HepG2 (cell line): ENCODE measurements at regions not wholly inside any gene's neighbourhood (a gene's known extent, or its start where the extent isn't known, plus 50 kb on each side); places are given as distances from the start of the nearest gene placed in this dataset.

Experiments
- SETDB1 ChIP-seq: sonication (generic); formaldehyde crosslinking; IDR thresholded peaks from 2 replicates; pipeline ENCODE4 v1.5.1; 2020; ENCODE audit warnings: missing genetic modification reagents, mild to moderate bottlenecking, borderline replicate concordance
- SUZ12 ChIP-seq: fragments of 150-350 bp; IDR thresholded peaks from 2 replicates; pipeline ENCODE4 v1.6.1; 2014; ENCODE audit warnings: low read depth, low read length

- TF ChIP-seq SETDB1 = no peak
- TF ChIP-seq SUZ12 = no peak
Measured at GRCh38 chr2:88852753-88853402, 161.4 kb downstream of the RPIA start.
